Mesenchymal stem cell (in vitro differentiated cells and primary cell): ENCODE measurements at regions not wholly inside any gene's neighbourhood (a gene's known extent, or its start where the extent isn't known, plus 50 kb on each side); places are given as distances from the start of the nearest gene placed in this dataset.

ENCODE experiments used
- DNase-seq: peaks from one replicate; pipeline ENCODE4 v3.0.0-alpha.2; 2013
- H2AFZ ChIP-seq: one replicate; pipeline ENCODE4 v1.6.1; 2013; ENCODE audit warnings: low read depth, mild to moderate bottlenecking, control low read depth, inconsistent platforms, low read length, moderate library complexity
- H2AK5ac ChIP-seq: 2 replicates; pipeline ENCODE4 v1.6.1; 2013; ENCODE audit warnings: low read length, moderate library complexity, mild to moderate bottlenecking, inconsistent platforms; ENCODE audit not compliant: severe bottlenecking
- H2BK120ac ChIP-seq: one replicate; pipeline ENCODE4 v1.6.1; 2013; ENCODE audit warnings: low read depth, mild to moderate bottlenecking, inconsistent platforms, low read length, moderate library complexity
- H2BK12ac ChIP-seq, 2 experiments: one replicate each; pipeline ENCODE4 v1.6.1; 2013; ENCODE audit warnings: inconsistent platforms in 2 of 2, low read length in 2 of 2, mild to moderate bottlenecking in 2 of 2, moderate library complexity in 2 of 2, control low read depth in 1 of 2
- H2BK15ac ChIP-seq: one replicate; pipeline ENCODE4 v1.6.1; 2013; ENCODE audit warnings: mild to moderate bottlenecking, low read depth, inconsistent platforms; ENCODE audit not compliant: poor library complexity, severe bottlenecking
- H2BK5ac ChIP-seq: 2 replicates; pipeline ENCODE4 v1.6.1; 2013; ENCODE audit warnings: low read depth, mild to moderate bottlenecking, low read length, control low read depth, inconsistent platforms; ENCODE audit not compliant: poor library complexity, severe bottlenecking
- H3K14ac ChIP-seq, 2 experiments: one replicate each; pipeline ENCODE4 v1.6.1; 2013; ENCODE audit warnings: inconsistent platforms in 2 of 2, low read length in 2 of 2, control low read depth in 1 of 2, mild to moderate bottlenecking in 1 of 2, moderate library complexity in 1 of 2
- H3K18ac ChIP-seq, 2 experiments: one replicate each; pipeline ENCODE4 v1.6.1; 2013; ENCODE audit warnings: inconsistent platforms in 2 of 2, low read length in 2 of 2, control low read depth in 1 of 2, low read depth in 1 of 2, mild to moderate bottlenecking in 1 of 2
- H3K23ac ChIP-seq, 2 experiments: one replicate each; pipeline ENCODE4 v1.6.1; 2013; ENCODE audit warnings: inconsistent platforms in 2 of 2, low read length in 2 of 2, mild to moderate bottlenecking in 2 of 2, moderate library complexity in 2 of 2, control low read depth in 1 of 2
- H3K27ac ChIP-seq: 2 replicates; pipeline ENCODE4 v1.5.1; 2013; ENCODE audit warnings: mild to moderate bottlenecking, moderate library complexity, low read length, control low read depth, inconsistent platforms; ENCODE audit not compliant: poor library complexity, severe bottlenecking
- H3K27me3 ChIP-seq, 2 experiments: 2 replicates each; pipeline versions ENCODE4 v1.6.1 to v1.7.0; 2013; ENCODE audit warnings: low read length in 2 of 2, mild to moderate bottlenecking in 2 of 2, moderate library complexity in 2 of 2, control low read depth in 1 of 2, inconsistent platforms in 1 of 2; ENCODE audit not compliant: control insufficient read depth in 1 of 2, insufficient read depth in 1 of 2
- H3K36me3 ChIP-seq, 2 experiments: 2 replicates each; pipeline versions ENCODE4 v1.6.1 to v1.7.0; 2013; ENCODE audit warnings: low read length in 2 of 2, control low read depth in 1 of 2, inconsistent platforms in 1 of 2, low read depth in 1 of 2, mild to moderate bottlenecking in 1 of 2; ENCODE audit not compliant: insufficient read depth in 2 of 2, control insufficient read depth in 1 of 2
- H3K4ac ChIP-seq, 2 experiments: one replicate each; pipeline ENCODE4 v1.6.1; 2013; ENCODE audit warnings: inconsistent platforms in 2 of 2, low read length in 2 of 2, mild to moderate bottlenecking in 2 of 2, moderate library complexity in 2 of 2, control low read depth in 1 of 2, low read depth in 1 of 2
- H3K4me1 ChIP-seq: 2 replicates; pipeline ENCODE4 v1.6.1; 2013; ENCODE audit warnings: low read depth, low read length, control low read depth; ENCODE audit not compliant: control insufficient read depth, insufficient read depth
- H3K4me2 ChIP-seq: 2 replicates; pipeline ENCODE4 v1.6.1; 2013; ENCODE audit warnings: low read length, mild to moderate bottlenecking, inconsistent platforms; ENCODE audit not compliant: poor library complexity, severe bottlenecking
- H3K4me3 ChIP-seq, 2 experiments: 2 replicates each; pipeline versions ENCODE4 v1.5.1 to v1.7.0; 2013; ENCODE audit warnings: low read length in 2 of 2, mild to moderate bottlenecking in 2 of 2, control low read depth in 1 of 2, low read depth in 1 of 2; ENCODE audit not compliant: insufficient read depth in 1 of 2
- H3K79me1 ChIP-seq: replicated peaks from 2 replicates; pipeline ENCODE4 v1.6.1; 2013; ENCODE audit warnings: mild to moderate bottlenecking, control low read depth, low read length, inconsistent platforms; ENCODE audit not compliant: poor library complexity, severe bottlenecking
- H3K9ac ChIP-seq: 2 replicates; pipeline ENCODE4 v1.7.0; 2013; ENCODE audit warnings: mild to moderate bottlenecking, low read length, moderate library complexity
- H3K9me3 ChIP-seq: 2 replicates; pipeline ENCODE4 v1.7.0; 2013; ENCODE audit warnings: mild to moderate bottlenecking, low read length; ENCODE audit not compliant: control insufficient read depth
- H4K8ac ChIP-seq: one replicate; pipeline ENCODE4 v1.6.1; 2013; ENCODE audit warnings: inconsistent platforms, mild to moderate bottlenecking, low read length, moderate library complexity
- H4K91ac ChIP-seq: one replicate; pipeline ENCODE4 v1.6.1; 2013; ENCODE audit warnings: mild to moderate bottlenecking, low read length, inconsistent platforms
- WGBS: methylation state at CpG from one replicate; pipeline ENCODE4 v1.1.7; 2013; ENCODE audit warnings: mixed read lengths; 5-methylcytosine and 5-hydroxymethylcytosine counted together

- 82% methylated on average over 25 of the region's 25 CpGs for WGBS
- Histone ChIP-seq H3K9ac (no peak overlapping the region), H3K79me1 (no peaks in the 10 kb centered on the region), H2BK15ac (no peak overlapping the region), H3K4me2 (no peak overlapping the region), H3K27ac (no peak overlapping the region), H3K36me3 (no peaks in the 10 kb centered on the region), H2BK12ac (no peak overlapping the region), H3K27me3 (peaks cover 76 to 94% of the 10 kb centered on the region in 2 experiments), H2BK5ac (no peak overlapping the region), H3K4me1 (no peaks in the 10 kb centered on the region), H4K8ac (no peak overlapping the region), H3K9me3 (no peaks in the 10 kb centered on the region), H2BK120ac (no peak overlapping the region), H3K18ac (no peak overlapping the region), H3K4ac (no peak overlapping the region), H2AK5ac (no peak overlapping the region), H3K14ac (no peak overlapping the region), H3K23ac (no peak overlapping the region), H4K91ac (no peak overlapping the region), H3K4me3 (no peak overlapping the region), H2AFZ (no peak overlapping the region)
- DNase-seq, result no peak
These were observed 147.4 kb upstream of the MLN start for GRCh38 chr6:33950891-33951889.

GRCh38 chr6:33950472-33950881 lies 146.7 kb upstream of the MLN start:
- no peak overlapping the region for H4K91ac ChIP-seq
- H3K79me1 ChIP-seq, result no peaks in the 10 kb centered on the region
- WGBS, result 46% methylated on average over 2 of the region's 2 CpGs
- H3K18ac ChIP-seq, result no peak overlapping the region
- no peak overlapping the region for H4K8ac ChIP-seq
- no peak overlapping the region for H3K4ac ChIP-seq
- no peak overlapping the region for H2AK5ac ChIP-seq
- no peak overlapping the region for H2BK5ac ChIP-seq
- H3K27me3 ChIP-seq, result peaks cover 69 to 88% of the 10 kb centered on the region in 2 experiments
- H3K36me3 ChIP-seq, result no peaks in the 10 kb centered on the region
- no peak overlapping the region for H2AFZ ChIP-seq
- no peak overlapping the region for H3K4me2 ChIP-seq
- no peak overlapping the region for H3K9ac ChIP-seq
- no peak overlapping the region for H2BK120ac ChIP-seq
- H2BK12ac ChIP-seq, result no peak overlapping the region
- H3K14ac ChIP-seq, result peak overlapping the region in 1 of 2 experiments; percentile 26
- no peak for DNase-seq
- H2BK15ac ChIP-seq, result no peak overlapping the region
- no peak overlapping the region for H3K27ac ChIP-seq
- no peak overlapping the region for H3K23ac ChIP-seq
- no peaks in the 10 kb centered on the region for H3K9me3 ChIP-seq
- no peak overlapping the region for H3K4me3 ChIP-seq
- H3K4me1 ChIP-seq, result no peaks in the 10 kb centered on the region

- Histone ChIP-seq H3K18ac (no peak overlapping the region), H4K91ac (no peak overlapping the region)
- no peak for DNase-seq
These were observed 146.2 kb upstream of the MLN start for GRCh38 chr6:33949877-33950435.

GRCh38 chr6:33949111-33949510 lies 145.3 kb upstream of the MLN start:
- no peak overlapping the region for H3K23ac ChIP-seq
- WGBS, result 83% methylated on average over 5 of the region's 5 CpGs
- H2BK120ac ChIP-seq, result no peak overlapping the region

More at GRCh38 chr6:33949877-33950435, 146.2 kb upstream of the MLN start:
- Histone ChIP-seq H3K4me3 (no peak overlapping the region), H2AFZ (no peak overlapping the region), H3K9ac (no peak overlapping the region), H3K4me1 (no peaks in the 10 kb centered on the region), H3K36me3 (no peaks in the 10 kb centered on the region), H4K8ac (no peak overlapping the region), H2BK120ac (no peak overlapping the region), H3K4ac (no peak overlapping the region), H2AK5ac (no peak overlapping the region), H3K4me2 (no peak overlapping the region), H3K14ac (no peak overlapping the region), H2BK12ac (no peak overlapping the region), H3K27me3 (peaks cover 67 to 89% of the 10 kb centered on the region in 2 experiments), H2BK5ac (no peak overlapping the region), H3K79me1 (no peaks in the 10 kb centered on the region), H3K23ac (no peak overlapping the region), H3K9me3 (no peaks in the 10 kb centered on the region), H2BK15ac (no peak overlapping the region), H3K27ac (no peak overlapping the region)
- 82% methylated on average over 9 of the region's 9 CpGs for WGBS

More at GRCh38 chr6:33949111-33949510, 145.3 kb upstream of the MLN start:
- Histone ChIP-seq H3K27ac (no peak overlapping the region), H2BK15ac (no peak overlapping the region), H3K4me1 (no peaks in the 10 kb centered on the region), H3K9ac (no peak overlapping the region), H2AFZ (no peak overlapping the region), H2BK5ac (no peak overlapping the region), H2BK12ac (no peak overlapping the region), H3K4ac (no peak overlapping the region), H3K4me3 (no peak overlapping the region), H3K14ac (peak overlapping the region in 1 of 2 experiments; percentile 45), H3K9me3 (no peaks in the 10 kb centered on the region), H3K36me3 (no peaks in the 10 kb centered on the region), H3K18ac (no peak overlapping the region), H3K4me2 (no peak overlapping the region), H3K27me3 (peaks cover 69 to 88% of the 10 kb centered on the region in 2 experiments), H3K79me1 (no peaks in the 10 kb centered on the region), H4K91ac (no peak overlapping the region), H4K8ac (no peak overlapping the region), H2AK5ac (no peak overlapping the region)
- DNase-seq, result no peak
